Ovary (tissue), 3 donors: ENCODE measurements at regions not wholly inside any gene's neighbourhood (a gene's known extent, or its start where the extent isn't known, plus 50 kb on each side); places are given as distances from the start of the nearest gene placed in this dataset.

ENCODE experiments used
- EP300 ChIP-seq: sonication (generic); formaldehyde crosslinking; IDR thresholded peaks from one replicate; pipeline ENCODE4 v1.6.1; 2017; ENCODE audit warnings: antibody characterized with exemption
- POLR2A ChIP-seq: fragments of 450-650 bp; IDR thresholded peaks from one replicate; pipeline ENCODE4 v1.6.1; 2017; ENCODE audit warnings: antibody characterized with exemption, mild to moderate bottlenecking, moderate library complexity
- TF ChIP-seq, protein P1 (sequence below), 3 donors: fragments of 450-650 bp in 2 of 3; fragments of 200-600 bp in 1 of 3; IDR thresholded peaks; one replicate each; pipeline versions ENCODE4 v1.5.1 to v1.8.0; 2016 to 2022; ENCODE audit warnings: antibody characterized with exemption in 3 of 3, mild to moderate bottlenecking in 1 of 3
- donor health status: DM: no; HTN: no; CAD: no.

DNA sequence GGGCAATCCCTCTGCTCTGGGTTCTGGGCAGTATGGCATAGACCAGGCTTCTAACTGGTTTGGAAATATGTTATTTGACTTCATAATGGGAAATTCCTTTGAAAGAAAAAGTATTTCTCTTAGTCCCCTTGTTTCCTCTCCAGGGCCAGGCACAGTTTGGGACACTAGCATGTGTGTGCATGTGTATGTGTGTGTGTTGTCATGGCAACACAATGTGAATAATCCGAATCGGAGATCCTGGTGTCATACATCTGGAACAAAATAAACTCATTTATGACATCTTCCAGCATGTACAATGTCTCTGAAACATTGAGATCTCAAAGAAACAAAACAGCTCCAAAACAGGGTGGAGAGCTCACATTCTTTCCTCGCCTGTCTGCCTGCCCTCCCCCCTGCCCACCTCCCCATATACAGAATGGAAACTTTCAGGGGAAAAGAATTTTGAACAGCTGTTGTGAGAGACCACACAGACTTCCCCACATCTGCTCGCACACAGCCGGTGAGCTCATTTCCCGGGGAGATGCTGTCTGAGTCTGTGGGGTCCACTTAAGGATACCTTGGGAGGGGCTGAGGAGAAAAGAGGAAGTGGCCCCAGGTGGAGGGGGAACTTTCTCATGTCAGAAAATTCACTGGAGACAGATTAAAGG, 55.5 kb upstream of the PARP11 start:
- TF ChIP-seq EP300 (no peak), POLR2A (no peak)
- TF ChIP-seq, protein P1, sequence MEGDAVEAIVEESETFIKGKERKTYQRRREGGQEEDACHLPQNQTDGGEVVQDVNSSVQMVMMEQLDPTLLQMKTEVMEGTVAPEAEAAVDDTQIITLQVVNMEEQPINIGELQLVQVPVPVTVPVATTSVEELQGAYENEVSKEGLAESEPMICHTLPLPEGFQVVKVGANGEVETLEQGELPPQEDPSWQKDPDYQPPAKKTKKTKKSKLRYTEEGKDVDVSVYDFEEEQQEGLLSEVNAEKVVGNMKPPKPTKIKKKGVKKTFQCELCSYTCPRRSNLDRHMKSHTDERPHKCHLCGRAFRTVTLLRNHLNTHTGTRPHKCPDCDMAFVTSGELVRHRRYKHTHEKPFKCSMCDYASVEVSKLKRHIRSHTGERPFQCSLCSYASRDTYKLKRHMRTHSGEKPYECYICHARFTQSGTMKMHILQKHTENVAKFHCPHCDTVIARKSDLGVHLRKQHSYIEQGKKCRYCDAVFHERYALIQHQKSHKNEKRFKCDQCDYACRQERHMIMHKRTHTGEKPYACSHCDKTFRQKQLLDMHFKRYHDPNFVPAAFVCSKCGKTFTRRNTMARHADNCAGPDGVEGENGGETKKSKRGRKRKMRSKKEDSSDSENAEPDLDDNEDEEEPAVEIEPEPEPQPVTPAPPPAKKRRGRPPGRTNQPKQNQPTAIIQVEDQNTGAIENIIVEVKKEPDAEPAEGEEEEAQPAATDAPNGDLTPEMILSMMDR (IDR thresholded peaks at IDR 0.05) = no peak
